ENCODE measurements at regions not wholly inside any gene's neighbourhood (a gene's known extent, or its start where the extent isn't known, plus 50 kb on each side); places are given as distances from the start of the nearest gene placed in this dataset.
"Not testable (repeated sequence)": the region's sequence is repeated elsewhere in the genome, so short reads cannot be mapped to it uniquely, and the experiment has no call there.

- Mint-ChIP-seq H3K27ac (no peak overlapping the region), H3K9me3 (peaks cover 38% of the 10 kb centered on the region), H3K27me3 (ENCODE audit: low read depth, poor library complexity) (no peaks in the 10 kb centered on the region), H3K36me3 (ENCODE audit: low read depth) (peaks cover 4% of the 10 kb centered on the region), H3K4me3 (no peak overlapping the region), H3K4me1 (no peaks in the 10 kb centered on the region)
- no peak for TF ChIP-seq CTCF (IDR thresholded peaks at IDR 0.05)
- DNase-seq: no peak
These were observed 137.8 kb upstream of the PALMD start for GRCh38 chr1:99507906-99508732.

GRCh38 chr1:99508733-99509445 lies 137.0 kb upstream of the PALMD start:
- H3K27me3 Mint-ChIP-seq (ENCODE audit: low read depth, poor library complexity); DNase-seq; H3K4me1 Mint-ChIP-seq; H3K27ac Mint-ChIP-seq; H3K36me3 Mint-ChIP-seq (ENCODE audit: low read depth); H3K4me3 Mint-ChIP-seq: not testable (repeated sequence)
- H3K9me3 Mint-ChIP-seq: peaks cover 38% of the 10 kb centered on the region

GRCh38 chr1:99514823-99515552 lies 130.9 kb upstream of the PALMD start:
- H3K4me3 Mint-ChIP-seq; H3K27me3 Mint-ChIP-seq (ENCODE audit: low read depth, poor library complexity); H3K9me3 Mint-ChIP-seq; H3K36me3 Mint-ChIP-seq (ENCODE audit: low read depth); H3K4me1 Mint-ChIP-seq; DNase-seq; H3K27ac Mint-ChIP-seq: not testable (repeated sequence)

GRCh38 chr1:99516141-99516540 lies 129.8 kb upstream of the PALMD start:
- H3K36me3 Mint-ChIP-seq (ENCODE audit: low read depth): no peaks in the 10 kb centered on the region
- DNase-seq: no peak
- H3K4me3 Mint-ChIP-seq: no peak overlapping the region
- no peak overlapping the region for H3K27ac Mint-ChIP-seq
- no peaks in the 10 kb centered on the region for H3K4me1 Mint-ChIP-seq
- no peaks in the 10 kb centered on the region for H3K9me3 Mint-ChIP-seq
- no peak for TF ChIP-seq CTCF (IDR thresholded peaks at IDR 0.05)
- no peaks in the 10 kb centered on the region for H3K27me3 Mint-ChIP-seq (ENCODE audit: low read depth, poor library complexity)

- Mint-ChIP-seq H3K27ac (no peak overlapping the region), H3K36me3 (ENCODE audit: low read depth) (no peaks in the 10 kb centered on the region), H3K4me1 (no peaks in the 10 kb centered on the region), H3K9me3 (no peaks in the 10 kb centered on the region), H3K27me3 (ENCODE audit: low read depth, poor library complexity) (no peaks in the 10 kb centered on the region), H3K4me3 (no peak overlapping the region)
- TF ChIP-seq CTCF (IDR thresholded peaks at IDR 0.05): no peak
- DNase-seq: no peak
These were observed 125.8 kb upstream of the PALMD start for GRCh38 chr1:99520121-99520520.

GRCh38 chr1:99525331-99525730 lies 120.6 kb upstream of the PALMD start:
- no peaks in the 10 kb centered on the region for H3K4me1 Mint-ChIP-seq
- H3K27me3 Mint-ChIP-seq (ENCODE audit: low read depth, poor library complexity): no peaks in the 10 kb centered on the region
- H3K9me3 Mint-ChIP-seq: no peaks in the 10 kb centered on the region
- no peak overlapping the region for H3K4me3 Mint-ChIP-seq
- H3K27ac Mint-ChIP-seq: no peak overlapping the region
- no peak for DNase-seq
- H3K36me3 Mint-ChIP-seq (ENCODE audit: low read depth): no peaks in the 10 kb centered on the region
- TF ChIP-seq CTCF (IDR thresholded peaks at IDR 0.05): no peak

Data from nephron progenitor cell (in vitro differentiated cells).